ENCODE measurements at regions not wholly inside any gene's neighbourhood (a gene's known extent, or its start where the extent isn't known, plus 50 kb on each side); places are given as distances from the start of the nearest gene placed in this dataset.

- DNase-seq: no peak
Measured at GRCh38 chr9:16247188-16247875, 623.1 kb downstream of the BNC2 start.

DNA sequence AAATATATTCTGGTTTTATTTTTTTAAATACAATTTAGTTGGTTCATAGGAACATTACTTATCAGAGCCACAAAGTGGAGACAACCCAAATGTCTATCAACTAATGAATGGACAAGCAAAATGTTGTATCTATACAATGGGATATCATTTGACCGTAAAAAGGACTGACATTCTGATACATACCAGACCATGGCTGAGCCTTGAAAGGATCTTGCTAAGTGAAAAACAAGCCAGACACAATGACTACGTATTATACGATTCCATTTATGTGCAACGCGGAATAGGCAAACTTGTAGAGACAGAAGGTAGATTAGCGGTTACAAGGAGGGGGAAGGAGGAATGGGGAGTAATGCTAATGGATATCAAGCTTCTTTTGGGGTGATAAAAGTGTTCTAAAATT lies 621.6 kb downstream of the BNC2 start:
- no peak for DNase-seq

DNA sequence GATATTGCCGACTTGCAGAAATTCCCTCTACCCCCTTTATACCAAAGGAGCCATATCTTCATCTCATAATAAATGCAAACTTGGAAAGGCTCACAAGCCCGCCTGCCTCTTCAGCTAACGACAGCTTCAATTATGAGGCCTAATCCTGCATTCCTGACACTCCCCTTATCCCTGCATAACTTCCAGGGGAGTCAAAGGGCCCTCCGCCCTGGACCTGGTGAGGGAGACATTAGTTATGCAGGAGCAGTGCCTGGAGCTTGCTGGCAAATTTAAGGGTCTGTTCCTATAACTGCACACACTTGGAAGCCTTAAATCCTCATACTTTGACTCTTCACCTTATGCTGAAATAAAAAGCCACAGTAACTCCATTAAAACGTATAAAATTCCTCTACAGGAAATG lies 617.9 kb downstream of the BNC2 start:
- no peak for DNase-seq

- DNase-seq: no peak
Measured at GRCh38 chr9:16254674-16255073, 615.8 kb downstream of the BNC2 start.

- DNase-seq: no peak
Measured at GRCh38 chr9:16255217-16255616, 615.3 kb downstream of the BNC2 start.

- DNase-seq: no peak
Measured at GRCh38 chr9:16257604-16258003, 612.9 kb downstream of the BNC2 start.

DNA sequence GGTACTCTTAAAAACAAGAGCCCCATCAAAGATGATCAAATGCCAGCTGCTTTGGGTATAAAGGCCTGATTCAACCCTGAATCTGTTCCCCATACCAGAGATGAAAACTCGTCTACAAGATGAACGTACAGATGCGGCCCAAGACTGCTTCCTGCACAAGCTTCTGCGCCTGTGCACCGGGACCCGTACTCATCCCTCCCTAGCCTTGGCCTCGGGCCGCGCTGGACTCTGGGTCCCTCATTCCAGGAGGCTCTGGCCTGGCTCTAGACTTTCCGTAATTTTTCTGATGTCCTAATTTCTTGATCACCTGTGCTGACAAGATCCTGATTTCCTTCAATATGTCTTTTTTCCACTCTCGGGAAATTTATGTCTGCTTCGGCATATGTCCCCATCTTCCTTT lies 612.3 kb downstream of the BNC2 start:
- no peak for DNase-seq

- DNase-seq: no peak
Measured at GRCh38 chr9:16258708-16259107, 611.8 kb downstream of the BNC2 start.

DNA sequence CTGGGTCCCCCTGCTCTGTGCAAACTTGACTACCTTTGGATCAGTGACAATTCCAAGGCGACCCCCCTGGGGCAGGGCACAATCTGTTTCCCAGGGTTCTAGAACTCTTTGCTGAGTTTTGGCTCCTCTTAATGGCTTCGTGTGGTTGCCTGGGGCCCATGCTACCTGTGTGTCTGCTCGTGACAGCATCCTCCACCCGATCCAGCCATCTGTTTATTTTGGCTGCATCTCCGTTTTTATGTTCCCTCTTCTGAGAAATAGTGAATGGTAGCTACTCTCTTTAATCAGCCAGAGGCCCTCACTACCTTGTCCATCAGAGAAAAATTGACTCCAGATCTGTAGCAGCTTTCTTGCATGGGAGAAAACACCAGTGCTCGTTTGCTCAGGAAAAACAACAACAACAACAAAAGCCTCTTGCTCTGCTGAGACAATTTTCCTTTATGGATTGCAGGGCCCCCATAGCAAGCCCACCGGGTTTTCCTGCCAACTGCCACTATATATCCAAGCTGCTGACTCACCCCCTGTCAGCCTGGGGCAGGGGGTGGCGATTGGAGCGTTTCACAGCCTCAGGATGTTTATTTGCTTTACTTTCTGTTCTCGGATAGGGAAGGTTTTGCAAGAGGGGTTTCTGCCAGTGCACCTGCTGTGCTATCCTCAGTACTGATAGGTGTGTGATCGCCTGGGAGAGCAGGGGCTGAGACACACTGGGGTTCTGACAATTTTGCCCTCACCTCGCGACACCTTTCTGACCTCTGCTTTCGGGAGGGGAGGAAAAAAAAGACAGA lies 607.8 kb downstream of the BNC2 start:
- peak; percentile 18 to 52 for DNase-seq

- no peak for DNase-seq
Measured at GRCh38 chr9:16265688-16266087, 604.8 kb downstream of the BNC2 start.

DNA sequence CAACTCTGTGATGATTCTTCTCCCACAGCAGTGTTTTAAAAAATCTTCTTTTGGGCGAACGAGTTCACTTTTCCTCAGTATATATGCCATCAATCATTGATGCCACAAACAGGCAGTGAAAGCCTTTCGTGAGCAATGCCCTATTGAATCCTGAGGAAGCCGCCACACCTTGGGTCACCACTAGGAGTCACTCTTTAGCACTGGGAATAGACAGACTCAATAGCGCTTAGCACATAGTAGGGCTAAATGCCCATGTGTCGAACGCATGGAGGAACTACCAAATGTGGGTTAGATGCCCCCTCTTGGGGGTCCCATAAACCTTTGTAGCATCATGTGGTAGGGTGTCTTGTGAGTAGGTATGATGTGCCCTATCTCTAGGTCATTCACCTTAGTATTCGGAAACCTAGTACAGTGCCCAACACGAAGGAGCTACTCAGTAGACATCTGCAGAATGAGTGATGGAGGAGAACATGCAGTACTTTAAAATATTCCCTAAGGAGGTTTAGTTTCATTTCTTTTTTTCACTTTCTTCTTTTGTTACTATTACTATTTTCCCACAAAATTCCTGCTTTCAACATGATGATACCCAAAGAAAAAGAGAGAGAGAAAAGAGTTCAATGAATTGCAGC lies 603.7 kb downstream of the BNC2 start:
- DNase-seq: no peak

DNA sequence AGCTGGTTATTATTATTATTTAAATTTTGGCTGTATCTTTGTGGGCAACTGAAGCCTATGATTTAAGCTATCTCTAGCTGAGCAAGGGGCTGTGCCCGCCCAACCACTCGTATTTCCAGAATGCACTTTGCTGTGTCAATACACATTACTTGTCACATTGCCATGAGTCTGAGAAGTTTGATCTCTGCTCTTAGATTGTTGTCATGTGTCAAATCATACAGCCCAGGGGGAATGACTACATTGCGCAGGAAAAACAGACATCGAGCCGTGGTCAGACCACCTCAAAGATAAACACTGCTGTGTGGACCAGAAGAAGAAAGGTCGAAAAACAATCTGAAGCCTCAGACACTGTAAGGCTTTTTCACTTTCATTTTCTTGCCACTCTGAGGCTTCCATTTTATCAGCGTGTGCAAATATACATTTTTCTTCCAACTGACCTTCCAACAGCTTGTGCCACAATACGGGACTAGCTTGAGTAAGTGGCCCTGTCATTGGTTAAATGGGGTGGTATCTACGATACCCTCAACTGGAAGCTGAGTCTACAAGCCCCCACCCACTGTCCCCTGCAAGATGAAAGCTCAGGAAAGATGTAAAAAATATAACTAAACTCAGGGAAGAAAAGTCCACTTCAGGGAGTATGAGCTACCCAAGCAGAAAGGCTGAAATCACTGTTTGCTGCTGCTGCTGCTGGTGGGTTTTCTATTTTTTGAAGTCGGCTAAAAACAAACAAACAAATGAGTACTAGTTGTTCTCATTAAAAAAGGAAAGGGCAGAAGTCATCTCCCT lies 603.0 kb downstream of the BNC2 start:
- DNase-seq: no peak

DNA sequence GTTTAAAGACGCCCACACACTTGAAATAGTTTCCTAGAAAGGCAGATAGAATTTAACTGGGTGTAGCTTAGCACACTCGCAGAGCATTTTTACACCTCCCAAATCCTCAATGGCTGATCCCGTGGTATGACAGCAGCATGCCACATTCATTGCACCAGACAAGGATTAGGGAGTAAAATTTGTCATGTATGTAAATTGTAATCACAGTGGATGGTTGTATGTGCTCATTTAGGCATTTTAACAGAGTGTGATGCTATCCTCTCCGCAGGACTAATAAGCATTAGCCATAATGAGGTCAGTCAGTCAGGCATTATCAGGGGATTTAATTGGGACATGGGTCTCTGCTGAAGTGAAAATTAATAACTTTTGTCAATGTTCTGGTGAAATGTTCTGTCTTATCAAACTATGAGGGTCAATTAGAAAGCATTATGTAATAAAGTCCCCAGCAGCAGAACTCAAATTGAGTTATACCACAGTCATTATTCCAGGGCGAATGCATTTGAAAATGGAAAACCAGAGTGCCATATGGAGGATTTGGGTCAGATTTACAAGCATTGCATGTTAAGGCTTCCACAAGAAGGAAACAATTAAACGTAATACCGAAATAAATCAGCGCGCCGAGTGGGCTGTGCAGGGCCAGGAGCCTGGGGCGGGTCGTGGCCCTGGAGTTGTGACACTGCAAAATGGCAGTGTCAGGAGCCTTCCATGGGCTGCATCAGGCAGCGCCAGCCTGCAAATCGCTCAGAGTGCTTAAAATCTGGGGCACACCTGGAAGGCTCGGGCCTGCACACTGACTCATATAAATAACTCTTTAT lies 602.2 kb downstream of the BNC2 start:
- DNase-seq: no peak

DNA sequence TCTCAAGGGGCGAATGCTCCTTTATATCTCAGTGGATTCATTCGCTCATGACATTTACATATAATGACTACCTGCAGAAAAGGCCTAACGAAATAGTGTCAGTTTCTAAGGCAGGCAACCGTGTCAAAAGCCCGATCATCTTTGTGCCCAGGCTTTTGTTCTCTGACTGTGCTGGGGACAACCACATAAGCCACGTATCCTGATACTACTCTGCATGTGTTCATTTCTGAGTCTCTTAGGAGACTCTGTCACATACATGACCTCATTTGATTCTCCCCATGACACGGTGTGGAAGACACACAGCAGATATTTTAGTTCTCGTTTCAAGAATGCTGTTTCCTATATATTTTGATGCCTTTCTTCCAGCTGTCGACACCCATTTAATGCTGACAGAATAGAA lies 598.5 kb downstream of the BNC2 start:
- no peak for DNase-seq

DNA sequence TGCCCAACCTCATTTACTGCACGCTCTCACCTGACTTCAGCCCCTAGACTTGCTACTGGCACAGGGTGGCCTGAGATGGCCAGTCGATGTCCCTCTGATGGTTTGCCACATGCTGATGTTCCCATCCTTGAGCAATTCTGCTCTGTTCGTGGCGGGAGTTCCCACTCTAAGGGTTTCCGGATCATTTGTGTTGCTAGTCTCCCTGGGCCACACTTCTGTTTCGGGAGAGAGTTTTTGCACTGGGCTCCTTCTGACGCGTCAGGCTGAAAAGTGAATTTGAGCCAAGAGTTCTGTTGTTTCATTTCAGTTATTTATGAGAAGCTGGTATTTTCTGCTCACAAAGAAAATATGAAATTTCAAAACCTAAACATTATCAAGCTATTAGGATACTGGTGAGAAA lies 597.7 kb downstream of the BNC2 start:
- DNase-seq: no peak

DNA sequence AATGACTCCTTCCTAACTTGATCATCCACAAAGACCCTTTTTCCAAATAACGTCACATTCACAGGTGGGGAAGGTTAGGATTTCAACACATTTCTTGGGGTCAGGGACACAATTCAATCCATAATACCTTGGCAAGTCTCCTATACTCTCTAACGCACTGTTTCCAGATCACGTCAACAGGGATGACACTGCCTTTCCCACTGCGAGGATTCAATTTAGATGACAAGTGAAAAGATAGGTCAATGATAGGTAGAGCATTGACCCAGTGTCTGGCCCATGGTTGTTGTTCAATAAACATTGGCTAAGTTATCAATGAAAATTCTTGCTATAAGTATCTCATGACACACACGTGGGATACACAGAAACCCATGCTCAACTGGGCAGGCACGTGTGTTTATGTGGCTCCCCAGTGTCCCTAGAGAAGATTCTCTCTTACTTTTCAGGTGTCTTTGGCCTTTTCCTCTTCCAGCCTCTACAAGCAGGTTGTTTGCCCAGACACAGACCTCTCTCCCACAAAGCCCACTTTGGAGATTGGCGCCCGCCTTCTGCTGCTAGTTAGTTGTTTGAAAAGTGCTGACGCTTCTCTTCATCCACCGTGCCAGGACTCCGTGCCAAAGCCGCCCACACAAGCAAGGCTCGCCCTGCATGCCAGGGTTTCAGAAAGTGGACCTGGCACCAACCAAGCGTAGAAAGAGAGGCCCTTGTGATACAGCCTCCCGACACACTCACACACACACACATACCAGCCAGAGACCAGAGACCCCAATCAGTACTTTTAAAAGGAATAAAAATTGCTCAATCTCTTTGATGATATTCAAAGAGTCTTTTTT lies 594.5 kb downstream of the BNC2 start:
- no peak for DNase-seq

- DNase-seq: no peak
Measured at GRCh38 chr9:16276866-16277265, 593.6 kb downstream of the BNC2 start.

- DNase-seq: no peak
Measured at GRCh38 chr9:16277471-16277960, 593.0 kb downstream of the BNC2 start.

- no peak for DNase-seq
Measured at GRCh38 chr9:16278326-16278999, 592.0 kb downstream of the BNC2 start.

GRCh38 chr9:16281707-16282106 lies 588.8 kb downstream of the BNC2 start:
- no peak for DNase-seq

GRCh38 chr9:16282216-16282615 lies 588.3 kb downstream of the BNC2 start:
- DNase-seq: no peak

Measured in NCI-H2081 (cell line).